SH-SY5Y (cell line): ENCODE measurements at regions not wholly inside any gene's neighbourhood (a gene's known extent, or its start where the extent isn't known, plus 50 kb on each side); places are given as distances from the start of the nearest gene placed in this dataset.

Experiments
- GATA2 ChIP-seq: IDR thresholded peaks from 2 replicates; pipeline ENCODE4 v1.6.1; 2011; ENCODE audit warnings: mild to moderate bottlenecking, low read depth, low read length
- GATA3 ChIP-seq: IDR thresholded peaks from 2 replicates; pipeline ENCODE4 v1.6.1; 2011; ENCODE audit warnings: low read depth, mild to moderate bottlenecking, low read length, moderate library complexity

- TF ChIP-seq GATA2, result no peak
- no peak for TF ChIP-seq GATA3
These were observed 585.6 kb downstream of the ETNK1 start for GRCh38 chr12:23210573-23210972.

- TF ChIP-seq GATA2 (no peak), GATA3 (no peak)
These were observed 586.7 kb downstream of the ETNK1 start for GRCh38 chr12:23211384-23212320.

GRCh38 chr12:23217158-23217557 lies 592.2 kb downstream of the ETNK1 start:
- TF ChIP-seq GATA2, result no peak
- no peak for TF ChIP-seq GATA3

GRCh38 chr12:23217667-23218066 lies 592.7 kb downstream of the ETNK1 start:
- TF ChIP-seq GATA3 (no peak), GATA2 (no peak)

GRCh38 chr12:23221066-23221465 lies 596.1 kb downstream of the ETNK1 start:
- no peak for TF ChIP-seq GATA2
- TF ChIP-seq GATA3, result no peak

- TF ChIP-seq GATA2 (no peak), GATA3 (no peak)
These were observed 597.0 kb downstream of the ETNK1 start for GRCh38 chr12:23221926-23222325.

- TF ChIP-seq GATA3 (no peak), GATA2 (no peak)
These were observed 597.8 kb downstream of the ETNK1 start for GRCh38 chr12:23222801-23223200.

GRCh38 chr12:23228101-23228500 lies 603.1 kb downstream of the ETNK1 start:
- TF ChIP-seq GATA3, result no peak
- no peak for TF ChIP-seq GATA2

GRCh38 chr12:23230899-23231298 lies 605.9 kb downstream of the ETNK1 start:
- TF ChIP-seq GATA2, result no peak
- TF ChIP-seq GATA3, result no peak

- TF ChIP-seq GATA2, result no peak
- TF ChIP-seq GATA3, result no peak
These were observed 611.3 kb downstream of the ETNK1 start for GRCh38 chr12:23236066-23236780.

- no peak for TF ChIP-seq GATA3
- no peak for TF ChIP-seq GATA2
These were observed 611.8 kb downstream of the ETNK1 start for GRCh38 chr12:23236811-23237210.

- TF ChIP-seq GATA3 (no peak), GATA2 (no peak)
These were observed 613.2 kb downstream of the ETNK1 start for GRCh38 chr12:23238190-23238589.

GRCh38 chr12:23238957-23239356 lies 614.0 kb downstream of the ETNK1 start:
- no peak for TF ChIP-seq GATA3
- no peak for TF ChIP-seq GATA2

GRCh38 chr12:23245186-23245585 lies 620.2 kb downstream of the ETNK1 start:
- TF ChIP-seq GATA3, result no peak
- TF ChIP-seq GATA2, result no peak

- TF ChIP-seq GATA3 (no peak), GATA2 (no peak)
These were observed 628.2 kb downstream of the ETNK1 start for GRCh38 chr12:23253191-23253590.
